ENCODE measurements at regions not wholly inside any gene's neighbourhood (a gene's known extent, or its start where the extent isn't known, plus 50 kb on each side); places are given as distances from the start of the nearest gene placed in this dataset.

GRCh38 chr7:125480762-125481161 is 551.1 kb upstream of the POT1 start:
- H3K4me3 ChIP-seq (ENCODE audit: insufficient read depth, low read length, poor library complexity, severe bottlenecking) = no peak overlapping the region
- no peak overlapping the region for H3K9ac ChIP-seq (ENCODE audit: low read length)
- H3K36me3 ChIP-seq (ENCODE audit: low read length) = no peaks in the 10 kb centered on the region
- no peak overlapping the region for H3K27ac ChIP-seq (ENCODE audit: low read depth, low read length)
- H3K79me2 ChIP-seq (ENCODE audit: insufficient read depth, low read length) = no peaks in the 10 kb centered on the region
- H4K20me1 ChIP-seq (ENCODE audit: low read depth, low read length) = no peaks in the 10 kb centered on the region; the same call in 1 of the 2 replicates
- TF ChIP-seq CTCF (IDR thresholded peaks at IDR 0.05; ENCODE audit: insufficient read depth, low read length, poor library complexity, severe bottlenecking) = no peak
- TF ChIP-seq EZH2phosphoT487 (conservative IDR thresholded peaks at IDR 0.05; ENCODE audit: low read length) = no peak
- no peaks in the 10 kb centered on the region for H3K9me3 ChIP-seq (ENCODE audit: insufficient read depth, low read length)
- no peak overlapping the region for H2AFZ ChIP-seq (ENCODE audit: low read depth, low read length, severe bottlenecking)
- H3K9me2 ChIP-seq (replicated peaks; ENCODE audit: insufficient read depth, low read length) = peaks cover 4% of the 10 kb centered on the region; the same call in 1 of the 2 replicates
- H3K4me2 ChIP-seq (ENCODE audit: low read depth, low read length, poor library complexity, severe bottlenecking) = no peak overlapping the region
- no peaks in the 10 kb centered on the region for H3K27me3 ChIP-seq (ENCODE audit: low read length)
- no peaks in the 10 kb centered on the region for H3F3A ChIP-seq (ENCODE audit: insufficient read depth)

- no peak overlapping the region for H3K27ac ChIP-seq (ENCODE audit: low read depth, low read length)
- no peaks in the 10 kb centered on the region for H3K79me2 ChIP-seq (ENCODE audit: insufficient read depth, low read length)
- H3F3A ChIP-seq (ENCODE audit: insufficient read depth) = no peaks in the 10 kb centered on the region
- H3K9me2 ChIP-seq (replicated peaks; ENCODE audit: insufficient read depth, low read length) = no peaks in the 10 kb centered on the region
- no peak overlapping the region for H2AFZ ChIP-seq (ENCODE audit: low read depth, low read length, severe bottlenecking)
- H3K9me3 ChIP-seq (ENCODE audit: insufficient read depth, low read length) = no peaks in the 10 kb centered on the region
- H4K20me1 ChIP-seq (ENCODE audit: low read depth, low read length) = no peaks in the 10 kb centered on the region
- no peak overlapping the region for H3K9ac ChIP-seq (ENCODE audit: low read length)
- no peak overlapping the region for H3K4me3 ChIP-seq (ENCODE audit: insufficient read depth, low read length, poor library complexity, severe bottlenecking)
- H3K27me3 ChIP-seq (ENCODE audit: low read length) = no peaks in the 10 kb centered on the region
- H3K4me2 ChIP-seq (ENCODE audit: low read depth, low read length, poor library complexity, severe bottlenecking) = no peak overlapping the region
- H3K36me3 ChIP-seq (ENCODE audit: low read length) = no peaks in the 10 kb centered on the region
- TF ChIP-seq CTCF (IDR thresholded peaks at IDR 0.05; ENCODE audit: insufficient read depth, low read length, poor library complexity, severe bottlenecking) (no peak), EZH2phosphoT487 (conservative IDR thresholded peaks at IDR 0.05; ENCODE audit: low read length) (no peak)
Observed at GRCh38 chr7:125468855-125469174, 539.2 kb upstream of the POT1 start.

GRCh38 chr7:125467996-125468854 is 538.6 kb upstream of the POT1 start:
- Histone ChIP-seq H3K27me3 (ENCODE audit: low read length) (no peaks in the 10 kb centered on the region), H3K4me2 (ENCODE audit: low read depth, low read length, poor library complexity, severe bottlenecking) (no peak overlapping the region), H3K9ac (ENCODE audit: low read length) (no peak overlapping the region), H3K9me3 (ENCODE audit: insufficient read depth, low read length) (no peaks in the 10 kb centered on the region), H3K27ac (ENCODE audit: low read depth, low read length) (no peak overlapping the region), H4K20me1 (ENCODE audit: low read depth, low read length) (no peaks in the 10 kb centered on the region), H3F3A (ENCODE audit: insufficient read depth) (no peaks in the 10 kb centered on the region), H2AFZ (ENCODE audit: low read depth, low read length, severe bottlenecking) (no peak overlapping the region), H3K9me2 (replicated peaks; ENCODE audit: insufficient read depth, low read length) (no peaks in the 10 kb centered on the region), H3K79me2 (ENCODE audit: insufficient read depth, low read length) (no peaks in the 10 kb centered on the region), H3K36me3 (ENCODE audit: low read length) (no peaks in the 10 kb centered on the region), H3K4me3 (ENCODE audit: insufficient read depth, low read length, poor library complexity, severe bottlenecking) (no peak overlapping the region)
- TF ChIP-seq CTCF (IDR thresholded peaks at IDR 0.05; ENCODE audit: insufficient read depth, low read length, poor library complexity, severe bottlenecking) (no peak), EZH2phosphoT487 (conservative IDR thresholded peaks at IDR 0.05; ENCODE audit: low read length) (no peak)
